H1 (cell line): ENCODE measurements at regions not wholly inside any gene's neighbourhood (a gene's known extent, or its start where the extent isn't known, plus 50 kb on each side); places are given as distances from the start of the nearest gene placed in this dataset.

Source experiments
- CTCF ChIA-PET: fragments of 300-600 bp; sonication (Branson Sonifier 250); formaldehyde crosslinking; loops from one replicate; lab custom pipeline; 2021; ENCODE audit not compliant: partially characterized antibody; lab: Charles Lee
- POLR2A ChIA-PET: fragments of 300-600 bp; sonication (Branson Sonifier 250); formaldehyde crosslinking; loops from one replicate; lab custom pipeline; 2021; ENCODE audit warnings: inconsistent platforms; ENCODE audit not compliant: partially characterized antibody; lab: Charles Lee
- DNase-seq, 2 experiments: peaks; one replicate each; pipeline versions ENCODE4 v3.0.0 to v3.0.0-alpha.2; 2010 to 2022; ENCODE audit warnings: low spot score in 2 of 2, low read depth in 1 of 2, mixed read lengths in 1 of 2
- FAIRE-seq: peaks from 2 replicates; lab custom pipeline; 2011; peaks lifted over from hg19 to GRCh38; lab: Jason Lieb, UNC
- H2AFZ ChIP-seq: 2 replicates; pipeline ENCODE4 v1.8.1; 2012; ENCODE audit warnings: low read length, inconsistent platforms
- H2AK5ac ChIP-seq: 2 replicates; pipeline ENCODE4 v1.6.1; 2013; ENCODE audit warnings: low read depth, low read length
- H2BK120ac ChIP-seq: replicated peaks from 2 replicates; pipeline ENCODE3; 2013; ENCODE audit warnings: low read depth, low read length, inconsistent platforms
- H2BK12ac ChIP-seq: 2 replicates; pipeline ENCODE4 v1.6.1; 2013; ENCODE audit warnings: low read depth, low read length
- H2BK15ac ChIP-seq: 2 replicates; pipeline ENCODE4 v1.6.1; 2013; ENCODE audit warnings: low read length
- H2BK20ac ChIP-seq: 2 replicates; pipeline ENCODE4 v1.6.1; 2013; ENCODE audit warnings: low read length
- H2BK5ac ChIP-seq: 2 replicates; pipeline ENCODE4 v1.6.1; 2013; ENCODE audit warnings: low read depth, low read length
- H3K14ac ChIP-seq: 2 replicates; pipeline ENCODE4 v1.6.1; 2013; ENCODE audit warnings: inconsistent platforms; ENCODE audit not compliant: insufficient read length
- H3K18ac ChIP-seq: 2 replicates; pipeline ENCODE4 v1.6.1; 2013; ENCODE audit warnings: low read length; ENCODE audit errors: extremely low read depth
- H3K23ac ChIP-seq: 2 replicates; pipeline ENCODE4 v1.6.1; 2013; ENCODE audit warnings: inconsistent platforms; ENCODE audit not compliant: insufficient read length
- H3K23me2 ChIP-seq: 2 replicates; pipeline ENCODE4 v1.6.1; 2013; ENCODE audit warnings: low read depth, low read length
- H3K27ac ChIP-seq: 2 replicates; pipeline ENCODE4 v1.6.1; 2011; ENCODE audit warnings: low read depth, low read length, inconsistent platforms
- H3K27me3 ChIP-seq, 4 experiments: replicated peaks in 1 of 4; 1 replicate in 1 of 4; 2 replicates in 3 of 4; pipeline versions ENCODE4 v1.6.1 to v1.8.1; 2011 to 2013; ENCODE audit warnings: low read length in 3 of 4, mild to moderate bottlenecking in 3 of 4, inconsistent platforms in 2 of 4, mixed read lengths in 2 of 4, moderate library complexity in 1 of 4; ENCODE audit not compliant: control insufficient read depth in 3 of 4, insufficient read depth in 3 of 4; ENCODE audit errors: extremely low read depth in 1 of 4
- H3K36me3 ChIP-seq, 4 experiments: 2 replicates each; pipeline versions ENCODE4 v1.6.1 to v1.8.1; 2011 to 2013; ENCODE audit warnings: mild to moderate bottlenecking in 4 of 4, low read length in 3 of 4, moderate library complexity in 2 of 4, control low read depth in 1 of 4, inconsistent platforms in 1 of 4; ENCODE audit not compliant: insufficient read depth in 4 of 4, control insufficient read depth in 2 of 4
- H3K4ac ChIP-seq: replicated peaks from 2 replicates; pipeline ENCODE3; 2013; ENCODE audit warnings: low read length, low read depth, mixed read lengths, inconsistent platforms; ENCODE audit not compliant: insufficient read length
- H3K4me1 ChIP-seq, 4 experiments: replicated peaks in 1 of 4; 1 replicate in 1 of 4; 2 replicates in 3 of 4; pipeline versions ENCODE4 v1.6.1 to v1.8.1; 2011 to 2013; ENCODE audit warnings: low read length in 3 of 4, inconsistent platforms in 2 of 4, mixed read lengths in 1 of 4; ENCODE audit not compliant: insufficient read depth in 4 of 4, control insufficient read depth in 3 of 4
- H3K4me2 ChIP-seq, 2 experiments: 2 replicates each; pipeline versions ENCODE4 v1.6.1 to v1.8.1; 2011 to 2013; ENCODE audit warnings: low read depth in 2 of 2, low read length in 2 of 2, control low read depth in 1 of 2, inconsistent platforms in 1 of 2, mild to moderate bottlenecking in 1 of 2; ENCODE audit not compliant: insufficient read depth in 1 of 2
- H3K4me3 ChIP-seq, 4 experiments: fragments of 200-600, 300-600 bp in 1 of 4; sonication (generic), shearing (Covaris generic), sonication (Bioruptor Twin) in 1 of 4; 2 replicates each; pipeline versions ENCODE4 v1.5.1 to v1.8.1; 2011 to 2016; ENCODE audit warnings: low read length in 4 of 4, low read depth in 3 of 4, control low read depth in 2 of 4, inconsistent platforms in 2 of 4, mild to moderate bottlenecking in 2 of 4, mixed read lengths in 1 of 4, moderate library complexity in 1 of 4; ENCODE audit not compliant: insufficient read depth in 2 of 4; ENCODE audit errors: extremely low read depth in 1 of 4
- H3K56ac ChIP-seq: replicated peaks from 2 replicates; pipeline ENCODE3; 2013; ENCODE audit warnings: low read depth, mild to moderate bottlenecking, mixed read lengths, low read length, inconsistent platforms; ENCODE audit not compliant: insufficient read length
- H3K79me1 ChIP-seq: 2 replicates; pipeline ENCODE4 v1.6.1; 2013; ENCODE audit warnings: low read depth, low read length, control low read depth
- H3K79me2 ChIP-seq, 2 experiments: 2 replicates each; pipeline versions ENCODE4 v1.6.1 to v1.8.1; 2012 to 2013; ENCODE audit warnings: low read length in 2 of 2, mild to moderate bottlenecking in 2 of 2, inconsistent platforms in 1 of 2; ENCODE audit not compliant: insufficient read depth in 2 of 2, control insufficient read depth in 1 of 2
- H3K9ac ChIP-seq, 4 experiments: replicated peaks in 1 of 4; 1 replicate in 1 of 4; 2 replicates in 3 of 4; pipeline versions ENCODE4 v1.6.1 to v1.8.1; 2011 to 2013; ENCODE audit warnings: low read depth in 3 of 4, low read length in 3 of 4, control low read depth in 2 of 4, mild to moderate bottlenecking in 2 of 4, moderate library complexity in 2 of 4, inconsistent platforms in 1 of 4; ENCODE audit errors: extremely low read depth in 1 of 4
- H3K9me3 ChIP-seq, 2 experiments: 2 replicates each; pipeline versions ENCODE4 v1.6.1 to v1.8.1; 2012 to 2013; ENCODE audit warnings: mild to moderate bottlenecking in 2 of 2, moderate library complexity in 2 of 2, control low read depth in 1 of 2, inconsistent platforms in 1 of 2, low read depth in 1 of 2, low read length in 1 of 2, mixed read lengths in 1 of 2; ENCODE audit not compliant: insufficient read depth in 2 of 2
- H4K20me1 ChIP-seq, 2 experiments: replicated peaks in 1 of 2; 2 replicates each; pipeline versions ENCODE3 to v1.8.1; 2011 to 2013; ENCODE audit warnings: inconsistent platforms in 2 of 2, low read length in 2 of 2, mild to moderate bottlenecking in 1 of 2; ENCODE audit not compliant: insufficient read depth in 2 of 2, control insufficient read depth in 1 of 2
- H4K5ac ChIP-seq: 2 replicates; pipeline ENCODE4 v1.6.1; 2013; ENCODE audit warnings: low read length, low read depth, mixed read lengths, inconsistent platforms; ENCODE audit not compliant: insufficient read length
- H4K8ac ChIP-seq: 2 replicates; pipeline ENCODE4 v1.8.0; 2013; ENCODE audit warnings: mild to moderate bottlenecking, moderate library complexity, low read length, inconsistent platforms; ENCODE audit not compliant: insufficient read depth; ENCODE audit errors: extremely low read depth
- H4K91ac ChIP-seq: replicated peaks from 2 replicates; pipeline ENCODE3; 2013; ENCODE audit warnings: low read length, mixed read lengths, inconsistent platforms; ENCODE audit not compliant: insufficient read length
- E2F6 ChIP-seq: IDR thresholded peaks from 2 replicates; pipeline ENCODE4 v1.6.1; 2012; ENCODE audit warnings: inconsistent platforms
- POLR2A ChIP-seq, 2 experiments: IDR thresholded peaks; 1 replicate in 1 of 2; 2 replicates in 1 of 2; pipeline ENCODE4 v1.6.1; 2011; ENCODE audit warnings: low read depth in 2 of 2, low read length in 2 of 2, mild to moderate bottlenecking in 2 of 2; ENCODE audit errors: control extremely low read depth in 1 of 2
- SUZ12 ChIP-seq: fragments of 200-600 bp; sonication (generic); IDR thresholded peaks from 2 replicates; pipeline ENCODE4 v1.6.1; 2012; ENCODE audit warnings: mild to moderate bottlenecking, inconsistent platforms, low read length, moderate library complexity, mixed read lengths
- WGBS, 2 experiments: shearing (Covaris generic) in 1 of 2; methylation state at CpG; one replicate each; pipeline versions ENCODE4 v1.1.6 to v1.1.7; 2013 to 2015; ENCODE audit warnings: low lambda C conversion rate in 2 of 2, mixed read lengths in 2 of 2, inconsistent platforms in 1 of 2, low coverage in 1 of 2, missing lambda C conversion rate in 1 of 2; ENCODE audit not compliant: insufficient replicate concordance in 2 of 2, insufficient coverage in 1 of 2, insufficient read length in 1 of 2; ENCODE audit errors: extremely low coverage in 1 of 2, missing lambda C conversion rate in 1 of 2; 5-methylcytosine and 5-hydroxymethylcytosine counted together

- H3K23ac ChIP-seq: no peak overlapping the region
- no peaks in the 10 kb centered on the region for H3K79me1 ChIP-seq
- H2BK5ac ChIP-seq: no peak overlapping the region
- H2BK20ac ChIP-seq: no peak overlapping the region
- no peak overlapping the region for H3K4ac ChIP-seq
- no peak overlapping the region for H3K4me3 ChIP-seq
- H3K36me3 ChIP-seq: no peaks in the 10 kb centered on the region
- H4K8ac ChIP-seq: no peak overlapping the region
- no peak overlapping the region for H3K14ac ChIP-seq
- ChIA-PET CTCF (interaction anchor here (1.9 kb wide), 1 partner anchor 14 kb away, joined by 4 read pairs; no protein-coding TSS in a partner anchor), POLR2A (no interaction called here)
- H3K4me1 ChIP-seq: no peaks in the 10 kb centered on the region
- H2BK12ac ChIP-seq: no peak overlapping the region
- no peaks in the 10 kb centered on the region for H4K20me1 ChIP-seq
- no peak overlapping the region for H4K91ac ChIP-seq
- no peaks in the 10 kb centered on the region for H3K27me3 ChIP-seq
- TF ChIP-seq SUZ12 (no peak), POLR2A (IDR thresholded peaks at IDR 0.05; ENCODE audit: control extremely low read depth in 1 of 2, low read depth in 2 of 2, low read length in 2 of 2) (no peak), E2F6 (no peak)
- H2BK15ac ChIP-seq: no peak overlapping the region
- FAIRE-seq (no peak), DNase-seq (no peak)
- no peak overlapping the region for H2BK120ac ChIP-seq
- 80% methylated on average over 7 of the region's 7 CpGs; no CpG with 5 or more reads in 1 of the 2 experiments for WGBS, 2 experiments
- no peak overlapping the region for H3K18ac ChIP-seq
- H3K79me2 ChIP-seq: no peaks in the 10 kb centered on the region
- no peak overlapping the region for H3K9ac ChIP-seq
- no peaks in the 10 kb centered on the region; the same call in 1 of the 2 replicates for H3K23me2 ChIP-seq
- no peak overlapping the region for H2AK5ac ChIP-seq
- H3K4me2 ChIP-seq: no peak overlapping the region
- H4K5ac ChIP-seq: no peak overlapping the region
- H3K9me3 ChIP-seq: no peaks in the 10 kb centered on the region
- no peak overlapping the region for H2AFZ ChIP-seq
- no peak overlapping the region for H3K27ac ChIP-seq
- no peak overlapping the region for H3K56ac ChIP-seq
These were observed 469.6 kb downstream of the SI start for GRCh38 chr3:164608554-164609276.
